ENCODE measurements at regions not wholly inside any gene's neighbourhood (a gene's known extent, or its start where the extent isn't known, plus 50 kb on each side); places are given as distances from the start of the nearest gene placed in this dataset.

DNA sequence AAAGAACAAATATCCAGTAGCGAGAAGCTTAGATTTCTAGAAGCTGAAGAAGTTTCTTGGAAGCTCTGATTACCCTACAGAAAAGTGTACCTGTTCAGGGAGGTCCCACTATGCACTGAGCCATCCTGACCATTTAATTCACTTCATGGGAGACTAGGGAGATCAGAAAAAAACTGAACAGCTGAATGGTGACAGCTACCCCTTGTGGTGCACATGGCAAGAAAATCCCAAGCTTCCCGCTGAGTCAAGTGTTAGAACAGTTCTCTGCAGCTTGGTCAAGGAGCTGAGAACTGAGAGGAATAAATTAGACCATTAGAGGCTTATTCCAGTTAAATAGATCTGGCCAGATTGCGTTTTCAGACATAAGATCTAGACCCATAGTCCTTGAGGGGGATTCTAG lies 197.2 kb upstream of the VEPH1 start:
- DNase-seq: no peak

DNA sequence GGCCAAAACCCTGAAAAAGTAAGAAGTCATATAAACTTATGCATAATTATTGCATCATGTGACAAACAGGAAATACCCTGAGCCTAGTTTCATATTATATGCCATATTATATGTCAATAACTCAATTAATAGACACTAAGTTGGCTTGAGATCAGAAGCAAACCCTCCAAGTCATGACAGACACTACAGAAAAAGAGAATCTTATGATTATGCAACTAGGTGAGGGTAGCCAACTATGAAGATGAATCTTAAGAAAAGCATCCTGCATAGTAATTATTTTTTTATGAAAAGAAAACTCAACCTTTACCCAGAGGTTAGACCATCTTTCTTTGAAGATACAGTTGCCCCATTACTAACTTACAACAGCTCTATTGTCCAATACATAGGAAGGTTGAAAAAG lies 192.4 kb upstream of the VEPH1 start:
- no peak for DNase-seq

DNA sequence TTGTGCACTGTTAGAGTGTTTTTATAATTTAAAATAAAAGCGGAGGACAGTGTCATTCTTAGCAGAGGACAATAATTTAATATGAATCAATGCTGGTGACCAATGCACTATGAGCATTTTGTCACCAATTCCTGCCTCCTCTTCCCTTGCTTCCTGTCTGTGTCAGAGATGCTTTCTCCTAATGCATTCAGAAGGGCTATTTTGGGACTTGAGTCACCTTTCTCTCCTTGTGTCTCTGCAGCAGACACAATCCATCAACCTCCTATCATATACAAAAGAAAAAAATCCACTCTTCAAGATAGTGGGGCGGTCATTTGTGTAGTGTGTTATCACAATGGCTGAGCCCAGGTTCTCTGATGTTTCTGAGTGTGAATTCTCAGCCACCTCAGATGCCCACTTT lies 191.9 kb upstream of the VEPH1 start:
- DNase-seq: no peak

DNA sequence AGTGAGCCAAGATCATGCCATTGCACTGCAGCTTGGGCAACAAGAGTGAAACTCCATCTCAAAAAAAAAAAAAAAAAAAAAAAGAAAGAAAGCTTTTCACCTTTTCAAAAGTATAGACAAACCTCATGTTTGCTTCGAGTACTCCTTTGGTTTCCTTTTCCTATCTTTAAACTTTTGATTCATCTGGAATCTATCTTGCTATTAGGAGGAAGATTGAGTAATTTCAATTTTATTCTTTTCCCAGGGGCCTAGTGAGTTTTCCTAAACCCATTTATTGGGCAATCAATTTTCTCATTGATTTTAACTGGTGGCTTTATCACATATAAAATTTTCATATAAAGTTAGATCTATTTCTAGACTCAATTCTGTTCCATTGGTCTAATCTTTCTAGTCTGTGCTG lies 190.5 kb upstream of the VEPH1 start:
- no peak for DNase-seq

DNA sequence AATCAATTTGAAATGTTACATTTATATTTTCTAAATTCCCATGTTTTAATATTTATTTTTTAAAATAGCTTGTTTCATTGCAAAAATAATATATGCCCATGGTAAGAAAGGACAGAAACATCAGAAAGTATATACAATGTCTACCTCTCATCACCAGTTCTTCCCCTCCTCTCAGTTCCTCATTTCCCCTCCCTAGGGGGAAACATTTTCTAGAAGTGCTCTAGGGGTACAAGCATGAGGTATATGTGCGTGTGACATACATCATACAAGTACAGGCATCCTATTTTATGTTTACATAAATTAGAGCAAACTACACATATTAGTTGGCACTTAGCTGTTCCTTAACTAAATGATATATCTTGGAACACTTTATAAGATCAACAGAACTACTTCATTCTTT lies 189.3 kb upstream of the VEPH1 start:
- no peak for DNase-seq

DNA sequence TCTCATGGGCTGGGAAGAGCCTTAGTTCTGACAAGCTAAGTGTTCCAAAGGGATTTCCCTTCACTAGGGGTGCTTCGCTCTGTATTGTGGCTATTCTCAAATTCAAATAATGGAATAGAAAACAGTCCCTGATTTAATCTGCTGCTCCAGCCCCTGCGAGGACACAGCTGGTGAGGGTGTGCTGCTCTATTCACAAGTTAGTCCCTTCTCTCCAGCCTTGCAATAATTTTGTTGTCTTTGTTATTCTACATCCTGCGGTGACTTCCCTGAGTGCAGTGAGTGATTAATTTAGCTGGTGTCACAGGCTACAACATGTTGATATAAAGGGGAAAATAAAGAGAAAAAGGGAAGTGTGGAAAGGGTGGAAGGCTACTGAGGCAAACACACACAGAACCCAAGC lies 180.5 kb upstream of the VEPH1 start:
- DNase-seq: no peak

DNA sequence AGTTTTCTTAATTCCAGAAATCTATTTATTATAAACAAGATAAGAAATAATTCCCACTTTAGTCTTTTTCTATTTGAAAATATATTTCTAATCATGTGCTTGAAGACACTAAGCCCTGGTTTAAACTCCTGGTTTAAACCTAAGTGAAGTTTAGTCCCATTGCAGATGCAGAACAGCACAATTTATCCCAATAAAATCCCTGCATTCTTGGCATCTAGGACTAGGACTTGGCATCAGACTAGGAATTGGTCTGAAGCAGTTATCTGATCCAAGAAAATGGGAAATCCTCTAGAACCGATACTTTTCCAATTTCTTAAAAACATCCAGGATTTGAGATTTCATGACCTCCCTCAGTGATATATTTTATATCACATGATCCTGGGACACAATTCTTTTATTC lies 168.8 kb upstream of the VEPH1 start:
- DNase-seq: no peak

DNA sequence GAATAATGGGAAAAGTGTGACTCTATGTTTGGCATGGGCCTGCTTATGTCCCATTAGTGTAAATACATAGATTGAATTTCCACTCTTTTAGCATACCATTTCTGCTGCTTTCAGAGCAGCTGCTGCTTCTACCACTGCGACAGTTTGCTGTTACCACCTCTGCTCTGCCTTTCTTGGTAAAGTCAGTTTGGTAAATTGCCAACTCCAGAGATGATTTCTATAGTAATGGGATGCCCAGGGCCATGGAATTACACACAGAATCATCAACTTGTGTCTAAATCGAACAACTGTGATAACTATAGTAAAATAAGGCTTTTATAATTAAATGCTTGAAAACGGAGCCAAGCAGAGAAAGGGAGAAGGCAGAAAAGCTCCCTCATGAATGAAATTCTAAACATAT lies 168.4 kb upstream of the VEPH1 start:
- no peak for DNase-seq

DNA sequence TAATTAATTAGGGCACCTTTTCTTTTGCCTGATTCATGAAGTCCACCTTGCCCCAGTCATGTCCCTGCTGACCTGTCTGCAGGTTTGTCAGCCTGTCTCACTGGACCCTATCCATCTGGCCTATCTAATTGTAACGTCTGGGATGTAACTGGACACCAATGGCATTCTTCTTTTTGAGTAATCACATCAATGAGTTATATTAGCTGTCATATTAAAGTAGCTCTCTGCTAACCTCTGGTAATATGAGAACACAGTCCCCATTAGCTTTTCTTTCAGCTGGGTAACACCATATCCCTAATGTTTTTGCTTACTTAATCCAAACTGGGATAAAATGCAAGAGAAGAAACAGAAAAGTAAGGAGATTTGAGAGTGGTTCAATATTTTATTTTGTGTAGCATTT lies 166.2 kb upstream of the VEPH1 start:
- no peak for DNase-seq

DNA sequence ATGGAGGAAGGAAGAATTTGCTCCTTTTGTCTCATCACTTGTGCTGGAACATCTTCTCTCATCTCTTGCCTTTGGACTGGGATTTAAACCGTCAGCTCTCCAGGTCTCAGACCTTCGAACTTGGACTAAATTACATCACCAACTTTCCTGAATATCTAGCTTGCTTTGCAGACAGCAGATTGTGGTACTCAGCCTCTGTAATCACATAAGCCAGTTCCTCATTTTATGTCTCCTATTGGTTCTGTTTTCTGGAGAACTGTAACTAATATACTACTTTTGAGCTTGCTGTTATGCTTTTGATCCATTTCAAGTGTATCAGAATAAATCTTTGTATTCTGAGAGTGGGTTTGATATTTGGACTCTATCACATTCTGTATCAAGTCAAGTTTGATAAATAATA lies 164.3 kb upstream of the VEPH1 start:
- no peak for DNase-seq

DNA sequence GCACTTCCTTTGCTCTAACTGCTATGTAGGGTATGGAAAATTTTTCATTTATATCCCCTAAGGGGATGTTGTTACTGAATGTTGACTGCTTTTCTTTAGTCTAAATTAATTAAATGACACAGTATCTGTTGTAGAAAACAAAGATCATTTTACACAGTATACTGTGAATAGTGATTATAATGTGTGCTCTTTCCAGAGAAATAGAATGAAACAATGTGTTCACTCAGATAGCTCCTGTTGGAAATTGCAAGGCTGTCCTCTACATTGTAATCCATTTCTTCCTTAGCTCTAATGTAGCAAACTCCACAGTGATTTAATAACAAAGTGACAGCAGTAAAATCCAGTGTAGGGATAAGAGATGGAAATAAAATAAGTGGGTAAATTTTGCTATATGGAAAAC lies 159.0 kb upstream of the VEPH1 start:
- DNase-seq: no peak

DNA sequence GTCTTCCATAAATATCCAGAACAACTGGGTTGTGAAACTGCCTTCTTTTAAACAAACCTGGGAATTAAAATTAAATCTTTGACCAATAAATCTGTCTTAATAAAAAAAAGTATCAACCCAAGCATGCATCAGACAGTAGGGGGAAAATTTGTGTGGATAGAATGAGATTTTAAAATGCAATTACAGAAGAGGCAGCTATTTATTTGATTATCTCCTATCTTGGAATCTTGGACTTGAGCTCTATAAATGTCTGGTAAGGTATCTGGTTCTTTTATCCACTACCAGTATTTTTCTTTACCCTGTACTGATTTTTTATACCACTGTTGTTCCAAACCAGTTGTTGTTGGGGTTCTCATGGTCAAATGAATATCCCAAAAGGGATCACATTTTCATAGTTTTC lies 157.6 kb upstream of the VEPH1 start:
- no peak for DNase-seq

DNA sequence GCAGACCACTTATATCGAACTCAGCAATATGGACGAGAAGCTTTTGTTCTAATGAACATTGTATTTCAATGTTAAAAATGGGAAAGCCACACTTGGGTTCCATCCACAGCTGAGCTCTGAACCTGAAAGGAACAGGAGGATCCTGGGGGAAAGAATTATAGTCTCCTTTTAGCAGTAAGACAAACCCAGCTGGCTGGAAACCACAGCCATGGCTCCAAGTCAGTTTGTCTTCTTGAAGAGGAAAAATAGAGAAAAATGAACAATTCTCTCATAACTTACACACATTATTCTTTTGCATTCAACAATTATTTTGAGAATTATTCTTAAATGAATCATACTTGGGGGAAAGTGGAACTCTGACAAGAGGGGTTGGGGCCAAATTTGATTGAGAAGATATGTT lies 149.2 kb upstream of the VEPH1 start:
- DNase-seq: no peak

DNA sequence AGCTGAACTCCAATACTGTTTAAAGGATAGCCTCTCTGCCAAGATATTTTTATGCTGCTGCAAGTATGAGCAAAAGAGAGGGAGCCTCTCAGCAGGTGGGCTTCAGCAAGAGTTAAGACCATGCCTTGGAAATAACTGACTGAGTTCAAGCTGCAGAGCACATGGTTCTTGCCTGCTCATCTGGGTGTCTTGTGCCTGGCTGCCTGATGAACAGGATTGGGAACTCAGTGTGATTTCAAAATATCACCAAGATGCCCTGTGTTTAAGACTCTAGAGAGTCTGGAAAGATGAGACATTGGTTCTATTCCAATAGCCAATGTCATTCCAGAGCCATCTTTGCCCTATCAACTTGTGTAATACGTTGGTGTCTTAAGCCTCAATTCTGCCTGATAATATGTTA lies 147.5 kb upstream of the VEPH1 start:
- DNase-seq: no peak

DNA sequence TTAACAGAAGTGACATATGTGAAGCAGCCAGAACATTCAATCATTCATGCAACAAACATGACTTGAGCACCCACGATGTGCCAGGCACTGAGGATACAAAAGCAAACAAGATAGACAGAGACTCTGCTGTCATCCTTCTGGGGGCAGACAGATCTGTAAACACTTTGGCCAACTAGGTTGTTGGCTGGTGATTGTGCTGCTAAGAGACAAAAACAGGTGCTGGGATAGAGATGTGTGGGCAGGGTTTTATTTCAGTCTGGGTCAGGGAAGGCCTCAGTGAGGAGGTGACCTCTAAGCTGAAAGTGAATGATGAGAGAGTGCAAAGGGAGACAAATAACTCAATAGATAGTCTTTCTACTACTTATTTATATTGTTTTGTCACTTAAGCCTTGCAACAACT lies 147.0 kb upstream of the VEPH1 start:
- no peak for DNase-seq

DNA sequence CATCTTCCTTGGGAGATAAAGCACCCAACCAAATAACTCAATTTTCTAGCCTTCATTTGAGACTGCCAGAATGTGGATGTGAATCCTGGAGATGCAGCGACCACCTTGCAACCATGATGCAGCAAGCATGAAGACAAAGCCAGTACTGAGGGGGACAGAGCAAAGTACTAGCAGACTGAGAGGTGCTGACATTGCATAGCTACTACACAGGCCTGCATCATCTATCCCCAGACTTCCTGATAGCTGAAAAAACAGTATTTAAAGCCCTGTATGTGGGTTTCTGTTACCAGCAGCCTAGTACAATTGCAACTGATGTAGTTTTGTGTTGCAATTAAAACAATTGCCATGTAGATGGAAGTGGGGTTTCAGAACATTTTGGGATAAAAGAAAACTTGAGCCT lies 146.3 kb upstream of the VEPH1 start:
- DNase-seq: no peak

DNA sequence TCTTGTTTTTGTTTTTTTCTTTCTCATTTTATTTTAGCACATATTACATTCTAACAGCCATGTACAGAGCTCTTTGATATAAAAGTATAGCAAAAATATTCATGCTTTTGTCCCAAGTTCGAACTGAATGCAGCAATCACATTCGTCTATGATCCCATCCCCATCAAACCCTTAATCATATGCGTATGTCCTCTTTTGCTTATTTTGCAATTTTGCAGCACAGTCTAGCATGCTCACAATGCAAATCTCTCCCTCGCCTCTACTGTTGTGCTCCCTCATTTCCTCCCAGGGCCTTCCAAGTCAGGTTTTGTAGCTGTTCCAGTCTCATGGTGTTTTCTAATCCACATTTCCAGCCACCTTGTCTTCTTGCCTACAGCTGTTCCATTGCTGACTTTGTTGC lies 144.6 kb upstream of the VEPH1 start:
- DNase-seq: no peak

DNA sequence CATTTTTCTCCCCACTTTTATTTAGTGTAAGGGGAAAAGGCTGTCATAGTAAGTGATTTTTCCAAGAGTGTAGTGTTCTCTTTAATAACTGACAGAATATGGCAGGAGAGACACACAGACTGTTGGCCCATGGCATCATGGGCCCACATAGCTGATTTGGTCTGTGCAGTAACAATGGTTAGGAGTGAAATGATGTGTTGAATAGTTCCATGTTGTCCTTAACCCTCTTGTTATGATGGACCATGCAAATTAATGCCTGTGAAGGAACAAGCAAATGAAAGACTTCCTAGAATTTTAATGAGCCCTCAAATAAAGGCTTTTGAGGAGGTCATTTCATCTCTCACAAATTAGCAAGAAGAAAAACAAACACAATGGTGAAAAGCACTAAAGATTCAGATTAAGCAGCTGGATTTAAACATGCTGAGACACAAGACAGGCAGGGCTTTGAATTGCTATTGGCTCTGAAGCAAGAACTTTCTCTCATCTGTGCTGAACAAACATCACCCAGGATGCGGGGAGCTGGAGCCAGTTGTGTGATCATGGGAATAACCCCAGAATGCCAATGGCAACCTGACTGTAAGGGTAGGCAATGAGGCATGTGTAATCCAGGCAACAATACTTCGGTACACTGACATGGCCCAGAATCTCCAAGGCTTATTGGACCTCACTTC lies 136.7 kb upstream of the VEPH1 start:
- DNase-seq: no peak

DNA sequence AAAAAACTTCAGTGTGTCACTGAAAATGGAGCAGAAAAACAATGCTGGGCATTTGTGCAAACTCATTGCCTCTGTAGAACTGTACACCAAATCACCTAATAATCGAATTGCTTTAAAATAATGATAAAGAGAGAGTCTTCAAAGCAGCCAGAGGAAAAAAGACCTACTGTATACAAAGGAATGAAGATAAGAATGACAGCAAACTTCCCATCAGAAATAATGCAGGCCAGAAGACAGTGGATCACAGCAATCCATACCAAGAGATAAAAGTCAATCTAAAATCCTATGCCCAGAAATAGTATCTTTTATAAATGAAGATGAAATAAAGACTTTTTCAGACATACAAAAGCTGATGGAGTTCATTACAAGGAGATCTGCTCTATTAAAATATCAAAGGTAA lies 134.7 kb upstream of the VEPH1 start:
- no peak for DNase-seq

DNA sequence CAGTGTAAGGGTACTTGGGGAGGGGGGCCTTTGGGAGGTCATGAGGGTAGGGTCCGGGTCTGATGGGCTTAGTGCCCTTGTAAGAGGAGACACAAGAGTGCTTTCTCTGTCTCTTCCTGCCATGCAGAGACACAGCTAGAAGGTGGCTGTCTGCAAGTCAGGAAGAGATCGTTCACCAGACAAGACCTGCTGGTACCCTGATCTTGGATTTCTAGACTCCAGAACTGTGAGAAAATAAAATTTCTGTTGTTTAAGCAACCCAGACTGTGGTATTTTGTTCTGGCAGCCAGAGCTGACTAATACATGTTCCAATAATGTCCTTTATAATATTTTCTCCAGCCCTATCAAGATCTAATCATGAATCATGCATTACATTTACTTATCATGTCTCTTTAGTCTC lies 130.0 kb upstream of the VEPH1 start:
- no peak for DNase-seq

DNA sequence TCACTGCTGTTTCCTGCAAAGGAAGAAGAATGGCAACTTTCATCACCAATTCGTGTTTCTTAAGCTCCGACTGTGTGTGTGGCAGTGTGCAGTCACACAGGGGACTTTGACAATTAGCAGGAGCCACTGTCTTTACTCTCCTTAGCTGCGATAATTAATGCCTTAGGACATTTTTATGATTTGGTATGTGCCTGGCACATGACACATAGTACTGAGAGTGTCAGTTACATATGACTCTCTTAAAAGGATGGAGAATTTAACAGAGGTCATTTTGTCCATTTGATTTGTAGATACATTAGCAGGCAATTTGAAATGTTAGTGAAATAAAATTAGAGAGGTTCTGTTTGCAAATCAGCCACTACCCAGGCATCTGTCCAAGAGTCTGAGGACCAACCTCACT lies 128.9 kb upstream of the VEPH1 start:
- no peak for DNase-seq

DNA sequence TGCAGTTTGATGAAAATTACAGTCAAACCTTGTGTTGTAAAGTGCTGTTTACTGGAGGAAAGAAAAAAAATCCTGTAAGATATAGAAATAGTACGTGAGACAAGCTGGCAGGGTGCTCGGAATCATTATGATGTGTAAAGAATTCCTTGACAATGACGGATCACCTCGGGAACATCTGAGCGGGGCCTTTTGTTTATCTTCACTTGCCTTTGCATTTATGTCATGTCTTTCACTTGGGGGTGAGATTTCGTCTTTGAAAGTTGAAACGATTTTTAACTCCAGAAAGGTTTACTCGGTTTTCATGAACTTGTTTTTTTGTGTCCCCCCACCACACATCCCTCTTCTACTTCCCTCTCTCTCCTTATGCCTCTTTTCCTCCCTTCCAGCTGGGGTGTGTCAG lies 128.3 kb upstream of the VEPH1 start:
- DNase-seq: no peak

DNA sequence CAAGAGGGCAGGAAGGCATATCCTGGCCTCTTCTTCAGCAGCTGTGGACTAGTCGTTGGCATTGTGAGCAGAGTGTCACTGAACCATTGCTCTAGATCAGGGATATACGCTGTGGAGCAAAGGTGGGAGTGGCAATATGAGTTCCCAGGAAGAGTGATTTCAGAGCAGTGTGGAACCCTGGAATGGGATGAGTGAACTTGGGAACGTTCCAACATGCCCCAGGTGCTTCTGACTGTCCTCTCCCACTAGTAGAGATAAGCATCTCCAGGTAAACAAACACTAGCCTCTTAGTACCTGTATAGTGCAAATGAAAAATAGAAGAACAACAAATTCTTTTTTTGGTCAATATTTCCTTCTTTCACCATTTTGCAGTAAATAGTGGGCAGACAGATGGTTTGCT lies 123.6 kb upstream of the VEPH1 start:
- DNase-seq: no peak

DNA sequence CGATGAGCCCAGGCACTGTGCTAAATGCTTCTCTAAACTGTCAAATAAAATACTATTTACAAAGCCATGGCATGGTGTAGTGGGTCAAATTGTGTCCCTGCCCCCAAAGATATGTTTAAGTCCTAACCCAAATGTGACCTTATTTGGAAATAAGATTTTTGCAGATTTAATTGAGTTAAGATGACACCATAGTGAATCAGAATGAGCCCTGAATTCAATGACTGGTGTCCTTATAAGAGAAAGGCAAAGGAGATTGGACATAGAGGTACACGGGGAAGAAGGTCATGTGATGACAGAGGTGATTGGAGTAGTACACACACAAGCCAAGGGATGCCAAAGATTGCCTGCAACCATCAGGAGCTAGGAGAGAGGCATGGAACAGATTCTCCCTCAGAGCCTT lies 121.6 kb upstream of the VEPH1 start:
- DNase-seq: no peak

DNA sequence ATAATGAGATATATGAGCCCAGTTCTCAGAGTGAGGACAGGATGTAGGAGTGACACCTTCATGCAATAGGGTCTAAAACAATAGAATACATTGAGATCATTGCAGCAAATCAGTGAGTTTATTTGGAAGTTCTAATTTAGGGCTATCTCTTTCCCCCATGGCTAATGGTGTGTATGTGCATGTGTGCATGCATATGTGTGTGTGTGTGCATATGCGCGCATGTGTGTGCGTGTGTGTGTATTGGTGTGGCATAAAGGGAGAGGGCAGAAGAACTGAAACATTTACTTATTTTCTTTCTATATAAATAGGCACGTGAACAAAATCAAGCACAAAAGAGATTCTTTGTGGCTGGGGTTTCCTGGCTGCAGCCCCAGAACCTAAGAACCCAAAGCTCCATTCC lies 115.7 kb upstream of the VEPH1 start:
- no peak for DNase-seq
